A673 (cell line): ENCODE measurements at regions not wholly inside any gene's neighbourhood (a gene's known extent, or its start where the extent isn't known, plus 50 kb on each side); places are given as distances from the start of the nearest gene placed in this dataset.

Experiments
- BruUV-seq: library from RNA; stranded (reverse); fragments of 400-500 nt; replicated peaks from 2 replicates; lab custom pipeline; 2021; lab: Mats Ljungman, UMichigan
- CTCF ChIA-PET: fragments of 300-600 bp; sonication (Branson Sonifier 250); formaldehyde crosslinking; loops from one replicate; lab custom pipeline; 2022; ENCODE audit warnings: antibody characterized with exemption; lab: Charles Lee
- POLR2A ChIA-PET: fragments of 300-600 bp; sonication (Branson Sonifier 250); formaldehyde crosslinking; loops from one replicate; lab custom pipeline; 2022; ENCODE audit warnings: antibody characterized with exemption; ENCODE audit not compliant: low non-redundant PET; lab: Charles Lee
- DNase-seq: peaks from one replicate; pipeline ENCODE4 v3.0.0-alpha.2; 2015; ENCODE audit warnings: low spot score
- H3K27ac ChIP-seq: fragments of 200-600 bp; sonication (generic); 2 replicates; pipeline ENCODE4 v1.5.1; 2016; ENCODE audit warnings: mixed run types, low read depth, mild to moderate bottlenecking, mixed read lengths, antibody characterized with exemption, low read length; ENCODE audit not compliant: poor library complexity, severe bottlenecking
- H3K27me3 ChIP-seq: fragments of 200-600 bp; sonication (generic); replicated peaks from 2 replicates; pipeline ENCODE4 v1.6.1; 2017; ENCODE audit warnings: mixed run types, low read depth, mild to moderate bottlenecking, mixed read lengths, antibody characterized with exemption, low read length; ENCODE audit not compliant: insufficient read depth, poor library complexity
- H3K36me3 ChIP-seq: fragments of 200-600 bp; sonication (generic); 2 replicates; pipeline ENCODE4 v1.6.1; 2016; ENCODE audit warnings: mixed run types, mild to moderate bottlenecking, mixed read lengths, antibody characterized with exemption, low read length; ENCODE audit not compliant: insufficient read depth, poor library complexity, severe bottlenecking
- H3K4me1 ChIP-seq: fragments of 200-600 bp; sonication (generic); 2 replicates; pipeline ENCODE4 v1.6.1; 2017; ENCODE audit warnings: mixed run types, mild to moderate bottlenecking, mixed read lengths, antibody characterized with exemption, low read length; ENCODE audit not compliant: insufficient read depth, poor library complexity, severe bottlenecking
- H3K4me3 ChIP-seq: fragments of 200-600 bp; sonication (generic); 2 replicates; pipeline ENCODE4 v1.5.1; 2016; ENCODE audit warnings: low read depth, mixed run types, mild to moderate bottlenecking, mixed read lengths, low read length; ENCODE audit not compliant: poor library complexity, severe bottlenecking
- H3K9me3 ChIP-seq: fragments of 200-600 bp; sonication (generic); 2 replicates; pipeline ENCODE4 v1.6.1; 2016; ENCODE audit warnings: mixed run types, low read depth, mild to moderate bottlenecking, mixed read lengths, antibody characterized with exemption, low read length; ENCODE audit not compliant: poor library complexity, severe bottlenecking
- EZH2 ChIP-seq: fragments of 200-600 bp; sonication (generic); IDR thresholded peaks from 2 replicates; pipeline ENCODE4 v1.6.1; 2017; ENCODE audit warnings: borderline replicate concordance, low read depth, mild to moderate bottlenecking, mixed read lengths, antibody characterized with exemption, low read length; ENCODE audit not compliant: poor library complexity, severe bottlenecking
- intact Hi-C: fragments of 100-400 bp; cut with micrococcal nuclease; formaldehyde crosslinking; loops from one replicate; pipeline ENCODE4 v1.10.0; 2022; ENCODE audit not compliant: unreplicated experiment
- TF ChIP-seq, protein P1 (sequence below): fragments of 300-800, 200-600 bp; sonication (generic); conservative IDR thresholded peaks from 2 replicates; pipeline ENCODE4 v1.5.1; 2017; ENCODE audit warnings: low read depth, mild to moderate bottlenecking, antibody characterized with exemption, low read length, moderate library complexity, mixed read lengths

GRCh38 chr2:139514951-139515350 is 734.8 kb upstream of the NXPH2 start:
- no peaks in the 10 kb centered on the region for H3K4me1 ChIP-seq
- ChIA-PET CTCF (no interaction called here), POLR2A (no interaction called here)
- H3K9me3 ChIP-seq: no peaks in the 10 kb centered on the region
- H3K27me3 ChIP-seq: no peaks in the 10 kb centered on the region
- H3K27ac ChIP-seq: no peak overlapping the region
- no peak for TF ChIP-seq EZH2
- TF ChIP-seq, protein P1, sequence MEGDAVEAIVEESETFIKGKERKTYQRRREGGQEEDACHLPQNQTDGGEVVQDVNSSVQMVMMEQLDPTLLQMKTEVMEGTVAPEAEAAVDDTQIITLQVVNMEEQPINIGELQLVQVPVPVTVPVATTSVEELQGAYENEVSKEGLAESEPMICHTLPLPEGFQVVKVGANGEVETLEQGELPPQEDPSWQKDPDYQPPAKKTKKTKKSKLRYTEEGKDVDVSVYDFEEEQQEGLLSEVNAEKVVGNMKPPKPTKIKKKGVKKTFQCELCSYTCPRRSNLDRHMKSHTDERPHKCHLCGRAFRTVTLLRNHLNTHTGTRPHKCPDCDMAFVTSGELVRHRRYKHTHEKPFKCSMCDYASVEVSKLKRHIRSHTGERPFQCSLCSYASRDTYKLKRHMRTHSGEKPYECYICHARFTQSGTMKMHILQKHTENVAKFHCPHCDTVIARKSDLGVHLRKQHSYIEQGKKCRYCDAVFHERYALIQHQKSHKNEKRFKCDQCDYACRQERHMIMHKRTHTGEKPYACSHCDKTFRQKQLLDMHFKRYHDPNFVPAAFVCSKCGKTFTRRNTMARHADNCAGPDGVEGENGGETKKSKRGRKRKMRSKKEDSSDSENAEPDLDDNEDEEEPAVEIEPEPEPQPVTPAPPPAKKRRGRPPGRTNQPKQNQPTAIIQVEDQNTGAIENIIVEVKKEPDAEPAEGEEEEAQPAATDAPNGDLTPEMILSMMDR: no peak
- H3K36me3 ChIP-seq: no peaks in the 10 kb centered on the region
- H3K4me3 ChIP-seq: no peak overlapping the region
- no TSS peak for BruUV-seq
- DNase-seq: no peak
- intact Hi-C loops: no loop called here

GRCh38 chr2:139495851-139496250 is 715.7 kb upstream of the NXPH2 start:
- DNase-seq: no peak
- TF ChIP-seq EZH2: no peak
- TF ChIP-seq, protein P1: no peak
- no peaks in the 10 kb centered on the region for H3K4me1 ChIP-seq
- no peaks in the 10 kb centered on the region for H3K36me3 ChIP-seq
- H3K4me3 ChIP-seq: no peak overlapping the region
- ChIA-PET CTCF (no interaction called here), POLR2A (no interaction called here)
- H3K27me3 ChIP-seq: no peaks in the 10 kb centered on the region
- intact Hi-C loops: no loop called here
- no peak overlapping the region for H3K27ac ChIP-seq
- BruUV-seq: no TSS peak
- peaks cover 7% of the 10 kb centered on the region for H3K9me3 ChIP-seq

DNA sequence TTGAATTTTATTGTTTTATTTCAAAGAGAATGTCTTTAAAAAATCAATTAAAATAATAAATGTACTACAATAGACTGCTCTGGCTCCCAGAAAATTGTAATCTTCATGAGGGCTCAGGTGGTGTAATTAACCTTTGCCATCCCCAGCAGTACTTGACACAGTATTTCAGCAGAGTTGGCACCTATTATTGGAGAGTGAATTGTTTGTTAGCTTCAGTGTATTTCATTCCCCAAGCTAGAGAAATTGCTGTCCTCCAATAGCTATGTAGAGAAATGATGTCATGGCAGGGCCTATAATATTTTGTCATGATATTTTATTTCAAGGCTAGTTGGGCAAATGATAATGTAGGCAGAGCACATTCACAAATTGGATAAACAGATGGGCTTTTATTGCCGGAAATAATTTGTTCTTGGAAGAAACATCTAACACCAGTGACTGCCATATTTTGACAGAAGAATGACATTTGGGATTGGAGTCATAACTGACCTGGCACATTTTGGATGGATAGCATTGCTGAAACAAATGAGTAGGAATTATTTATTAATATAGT is 712.0 kb upstream of the NXPH2 start:
- ChIA-PET CTCF (no interaction called here), POLR2A (no interaction called here)
- Histone ChIP-seq H3K4me3 (no peak overlapping the region), H3K4me1 (no peaks in the 10 kb centered on the region), H3K36me3 (no peaks in the 10 kb centered on the region), H3K27ac (no peak overlapping the region), H3K27me3 (no peaks in the 10 kb centered on the region), H3K9me3 (no peaks in the 10 kb centered on the region)
- intact Hi-C loops: no loop called here
- BruUV-seq: no TSS peak
- DNase-seq: no peak
- no peak for TF ChIP-seq EZH2
- TF ChIP-seq, protein P1: no peak
